ENCODE measurements at regions not wholly inside any gene's neighbourhood (a gene's known extent, or its start where the extent isn't known, plus 50 kb on each side); places are given as distances from the start of the nearest gene placed in this dataset.

- no TSS peak for BruUV-seq (replicated peaks)
- Histone ChIP-seq H2AFZ (ENCODE audit: low read depth, low read length, poor library complexity, severe bottlenecking) (no peak overlapping the region), H3K4me3 (replicated peaks in 1 of 2; ENCODE audit: low read depth in 1 of 2, low read length in 2 of 2) (no peak overlapping the region), H3K27me3 (ENCODE audit: insufficient read depth, low read length) (no peaks in the 10 kb centered on the region), H3K79me2 (ENCODE audit: insufficient read depth, low read length) (no peaks in the 10 kb centered on the region), H3K4me1 (ENCODE audit: control insufficient read depth in 1 of 2, insufficient read depth in 2 of 2, low read length in 2 of 2) (peaks cover 11 to 18% of the 10 kb centered on the region in 2 experiments), H3K27ac (ENCODE audit: low read depth, low read length) (peak overlapping the region; percentile 40; the same call in 1 of the 2 replicates), H3K36me3 (ENCODE audit: control insufficient read depth in 1 of 2, insufficient read depth in 2 of 2, low read length in 2 of 2) (no peaks in the 10 kb centered on the region), H3K9ac (ENCODE audit: low read length) (peak overlapping the region; percentile 45), H3K9me3 (ENCODE audit: control insufficient read depth in 1 of 2, insufficient read depth in 1 of 2, low read depth in 1 of 2, low read length in 2 of 2) (no peaks in the 10 kb centered on the region), H4K20me1 (ENCODE audit: insufficient read depth) (no peaks in the 10 kb centered on the region), H3K9me2 (ENCODE audit: insufficient read depth) (no peaks in the 10 kb centered on the region), H3K4me2 (ENCODE audit: low read length) (peak overlapping the region; percentile 77)
- intact Hi-C loops (cut with micrococcal nuclease) = no loop called here
- ATAC-seq (peak; percentile 8), DNase-seq (ENCODE audit: low read depth, low spot score) (no peak)
- POLR2A ChIA-PET = no interaction called here
- RAD21 ChIA-PET (ENCODE audit: low non-redundant PET in 1 of 2, low total read pairs in 2 of 2, uncharacterized antibody in 2 of 2, unreplicated experiment in 2 of 2) = no interaction called here
- CTCF ChIA-PET = no interaction called here
- TF ChIP-seq CTCF (IDR thresholded peaks at IDR 0.05 in 2 of 3, conservative IDR thresholded peaks at IDR 0.05 in 1 of 3; ENCODE audit: borderline replicate concordance in 1 of 3, insufficient read depth in 1 of 3, low read depth in 2 of 3, low read length in 2 of 3) = no peak
These were observed 228.5 kb upstream of the B3GAT1 start for GRCh38 chr11:134640536-134640935.

- ChIA-PET RAD21 (ENCODE audit: low non-redundant PET in 1 of 2, low total read pairs in 2 of 2, uncharacterized antibody in 2 of 2, unreplicated experiment in 2 of 2) (no interaction called here), CTCF (no interaction called here), POLR2A (no interaction called here)
- peak overlapping the region; percentile 38 for H2AFZ ChIP-seq (ENCODE audit: low read depth, low read length, poor library complexity, severe bottlenecking)
- peak overlapping the region; percentile 45 for H3K9ac ChIP-seq (ENCODE audit: low read length)
- TF ChIP-seq CTCF (IDR thresholded peaks at IDR 0.05 in 2 of 3, conservative IDR thresholded peaks at IDR 0.05 in 1 of 3; ENCODE audit: borderline replicate concordance in 1 of 3, insufficient read depth in 1 of 3, low read depth in 2 of 3, low read length in 2 of 3) (peak in 1 of 3 experiments; percentile 16; a peak in 1 of 6 replicates), POLR2A (IDR thresholded peaks at IDR 0.05; ENCODE audit: borderline replicate concordance, extremely low read depth, insufficient read depth, insufficient read length) (no peak), EZH2 (IDR thresholded peaks at IDR 0.05) (no peak), POLR2AphosphoS5 (IDR thresholded peaks at IDR 0.05; ENCODE audit: low read depth, low read length) (peak; percentile 65), RAD21 (IDR thresholded peaks at IDR 0.05; ENCODE audit: low read depth) (peak; percentile 37)
- ATAC-seq (peak; percentile 97), DNase-seq (ENCODE audit: low read depth, low spot score) (peak; percentile 71)
- intact Hi-C loops (cut with micrococcal nuclease) = loop anchor here (5.0 kb wide), 1 partner anchor 277 kb away; no protein-coding TSS in a partner anchor
- H3K4me2 ChIP-seq (ENCODE audit: low read length) = peak overlapping the region; percentile 77
- H3K9me2 ChIP-seq (ENCODE audit: insufficient read depth) = no peaks in the 10 kb centered on the region
- H3K4me1 ChIP-seq (ENCODE audit: control insufficient read depth in 1 of 2, insufficient read depth in 2 of 2, low read length in 2 of 2) = peaks cover 11 to 18% of the 10 kb centered on the region in 2 experiments
- no peaks in the 10 kb centered on the region for H3K27me3 ChIP-seq (ENCODE audit: insufficient read depth, low read length)
- no peaks in the 10 kb centered on the region for H3K36me3 ChIP-seq (ENCODE audit: control insufficient read depth in 1 of 2, insufficient read depth in 2 of 2, low read length in 2 of 2)
- peak overlapping the region; percentile 13 to 37; a peak in 2 of 4 replicates for H3K4me3 ChIP-seq (replicated peaks in 1 of 2; ENCODE audit: low read depth in 1 of 2, low read length in 2 of 2)
- no TSS peak for BruUV-seq (replicated peaks)
- H3K79me2 ChIP-seq (ENCODE audit: insufficient read depth, low read length) = no peaks in the 10 kb centered on the region
- H3K27ac ChIP-seq (ENCODE audit: low read depth, low read length) = peak overlapping the region; percentile 40; the same call in 1 of the 2 replicates
- H4K20me1 ChIP-seq (ENCODE audit: insufficient read depth) = no peaks in the 10 kb centered on the region
- no peaks in the 10 kb centered on the region for H3K9me3 ChIP-seq (ENCODE audit: control insufficient read depth in 1 of 2, insufficient read depth in 1 of 2, low read depth in 1 of 2, low read length in 2 of 2)
These were observed 227.7 kb upstream of the B3GAT1 start for GRCh38 chr11:134639586-134640330.

Measured in HCT116 (cell line).